ENCODE measurements at regions not wholly inside any gene's neighbourhood (a gene's known extent, or its start where the extent isn't known, plus 50 kb on each side); places are given as distances from the start of the nearest gene placed in this dataset.
"Not testable (repeated sequence)": the region's sequence is repeated elsewhere in the genome, so short reads cannot be mapped to it uniquely, and the experiment has no call there.

- no peak for DNase-seq (ENCODE audit: low spot score)
Observed at GRCh38 chr11:70894566-70895365, 357.6 kb downstream of the SHANK2 start.

GRCh38 chr11:70895366-70895670, 357.1 kb downstream of the SHANK2 start:
- no peak for DNase-seq (ENCODE audit: low spot score)

- DNase-seq (ENCODE audit: low spot score): no peak
Observed at GRCh38 chr11:70897429-70897828, 354.9 kb downstream of the SHANK2 start.

GRCh38 chr11:70899616-70900015, 352.8 kb downstream of the SHANK2 start:
- DNase-seq (ENCODE audit: low spot score): no peak

- no peak for DNase-seq (ENCODE audit: low spot score)
Observed at GRCh38 chr11:70900540-70900939, 351.8 kb downstream of the SHANK2 start.

- no peak for DNase-seq (ENCODE audit: low spot score)
Observed at GRCh38 chr11:70901951-70902521, 350.3 kb downstream of the SHANK2 start.

- not testable (repeated sequence) for DNase-seq (ENCODE audit: low spot score)
Observed at GRCh38 chr11:70903229-70903628, 349.1 kb downstream of the SHANK2 start.

- DNase-seq (ENCODE audit: low spot score): no peak
Observed at GRCh38 chr11:70906101-70906500, 346.3 kb downstream of the SHANK2 start.

GRCh38 chr11:70908223-70908622, 344.2 kb downstream of the SHANK2 start:
- no peak for DNase-seq (ENCODE audit: low spot score)

GRCh38 chr11:70910835-70911234, 341.5 kb downstream of the SHANK2 start:
- DNase-seq (ENCODE audit: low spot score): no peak

GRCh38 chr11:70912226-70912840, 340.0 kb downstream of the SHANK2 start:
- no peak for DNase-seq (ENCODE audit: low spot score)

GRCh38 chr11:70913715-70914231, 338.6 kb downstream of the SHANK2 start:
- DNase-seq (ENCODE audit: low spot score): no peak

- no peak for DNase-seq (ENCODE audit: low spot score)
Observed at GRCh38 chr11:70914496-70914895, 337.9 kb downstream of the SHANK2 start.

GRCh38 chr11:70915158-70915985, 337.0 kb downstream of the SHANK2 start:
- no peak for DNase-seq (ENCODE audit: low spot score)

GRCh38 chr11:70916351-70916750, 336.0 kb downstream of the SHANK2 start:
- no peak for DNase-seq (ENCODE audit: low spot score)

GRCh38 chr11:70918242-70918641, 334.1 kb downstream of the SHANK2 start:
- no peak for DNase-seq (ENCODE audit: low spot score)

- DNase-seq (ENCODE audit: low spot score): no peak
Observed at GRCh38 chr11:70921804-70922203, 330.6 kb downstream of the SHANK2 start.

- no peak for DNase-seq (ENCODE audit: low spot score)
Observed at GRCh38 chr11:70924108-70924507, 328.3 kb downstream of the SHANK2 start.

- no peak for DNase-seq (ENCODE audit: low spot score)
Observed at GRCh38 chr11:70925238-70925637, 327.1 kb downstream of the SHANK2 start.

- no peak for DNase-seq (ENCODE audit: low spot score)
Observed at GRCh38 chr11:70926543-70927201, 325.7 kb downstream of the SHANK2 start.

- no peak for DNase-seq (ENCODE audit: low spot score)
Observed at GRCh38 chr11:70928854-70929598, 323.4 kb downstream of the SHANK2 start.

All from hematopoietic multipotent progenitor cell treated with erythropoietin and hydrocortisone succinate and interleukin-3 and kit ligand, for 15 days (in vitro differentiated cells).